Stomach (tissue), 8 donors: ENCODE measurements at regions not wholly inside any gene's neighbourhood (a gene's known extent, or its start where the extent isn't known, plus 50 kb on each side); places are given as distances from the start of the nearest gene placed in this dataset.

ENCODE experiments used
- DNase-seq, 2 donors: peaks; one replicate each; pipeline versions ENCODE4 v3.0.0 to v3.0.0-alpha.2; 2013 to 2019
- H3K27ac ChIP-seq, 5 donors: fragments of 200-600 bp in 4 of 5; sonication (generic) in 4 of 5; one replicate each; pipeline ENCODE4 v1.5.1; 2013 to 2019; ENCODE audit warnings: mild to moderate bottlenecking in 1 of 5, moderate library complexity in 1 of 5
- H3K27me3 ChIP-seq, 3 donors: fragments of 200-600 bp; sonication (generic); one replicate each; pipeline ENCODE4 v1.5.1; 2017 to 2019; ENCODE audit warnings: mixed run types in 1 of 3
- H3K36me3 ChIP-seq, 4 donors: fragments of 200-600 bp; sonication (generic); 1 replicate in 3 of 4; 2 replicates in 1 of 4; pipeline ENCODE4 v1.5.1; 2016 to 2019
- H3K4me1 ChIP-seq, 4 donors: fragments of 200-600 bp; sonication (generic); one replicate each; pipeline ENCODE4 v1.5.1; 2016 to 2019
- H3K4me3 ChIP-seq, 4 donors: fragments of 200-600 bp; sonication (generic) in 3 of 4; one replicate each; pipeline ENCODE4 v1.5.1; 2016 to 2019; ENCODE audit warnings: mild to moderate bottlenecking in 1 of 4
- H3K9me3 ChIP-seq, 4 donors: fragments of 200-600 bp; sonication (generic); one replicate each; pipeline ENCODE4 v1.5.1; 2016 to 2019
- CTCF ChIP-seq, 7 experiments: fragments of 450-650 bp in 4 of 7; fragments of 200-600 bp in 3 of 7; sonication (generic) in 3 of 7; IDR thresholded peaks; one replicate each; pipeline ENCODE4 v1.5.1; 2016 to 2019; ENCODE audit warnings: antibody characterized with exemption in 7 of 7, control low read depth in 2 of 7, mild to moderate bottlenecking in 1 of 7
- EP300 ChIP-seq: sonication (generic); formaldehyde crosslinking; IDR thresholded peaks from one replicate; pipeline ENCODE4 v1.6.1; 2017; ENCODE audit warnings: antibody characterized with exemption
- POLR2A ChIP-seq, 4 donors: fragments of 450-650 bp; IDR thresholded peaks; one replicate each; pipeline ENCODE4 v1.6.1; 2016; ENCODE audit warnings: antibody characterized with exemption in 4 of 4, control low read depth in 2 of 4, mild to moderate bottlenecking in 1 of 4, moderate library complexity in 1 of 4
- POLR2AphosphoS5 ChIP-seq, 3 donors: sonication (generic); formaldehyde crosslinking; IDR thresholded peaks; one replicate each; pipeline ENCODE4 v1.6.1; 2016; ENCODE audit warnings: antibody characterized with exemption in 3 of 3
- WGBS, 5 donors: extraction: QIAGEN DNeasy Blood & Tissue Kit in 3 of 5; methylation state at CpG; one replicate each; pipeline versions ENCODE4 v1.1.5 to v1.1.7; 2013 to 2018; 5-methylcytosine and 5-hydroxymethylcytosine counted together
- intact Hi-C: fragments of 100-400 bp; cut with DNase I; formaldehyde crosslinking; loops from one replicate; pipeline ENCODE4 v1.15.1; 2023; ENCODE audit warnings: low total_unique reads
- donor health status: healthy with polysubstance abuse.
- donor health status: Bipolar disorder and iron deficiency.
- donor health status: healthy.

- TF ChIP-seq POLR2AphosphoS5 (IDR thresholded peaks at IDR 0.05) (no peak), EP300 (no peak)
- Histone ChIP-seq H3K9me3 (no peaks in the 10 kb centered on the region), H3K27ac (no peak overlapping the region), H3K4me1 (no peaks in the 10 kb centered on the region), H3K4me3 (no peak overlapping the region), H3K36me3 (no peaks in the 10 kb centered on the region), H3K27me3 (no peaks in the 10 kb centered on the region)
- intact Hi-C loops: no loop called here
- WGBS, 5 donors: 77 to 94% (median 78%) methylated on average over 3 of the region's 3 CpGs
- no peak for DNase-seq
These were observed 736.8 kb upstream of the USP15 start for GRCh38 chr12:61523276-61523992.

GRCh38 chr12:61524851-61525250 is 735.4 kb upstream of the USP15 start:
- Histone ChIP-seq H3K9me3 (no peaks in the 10 kb centered on the region), H3K4me3 (no peak overlapping the region), H3K27ac (no peak overlapping the region), H3K27me3 (no peaks in the 10 kb centered on the region), H3K4me1 (no peaks in the 10 kb centered on the region), H3K36me3 (no peaks in the 10 kb centered on the region)
- WGBS, 5 donors: 31 to 45% (median 42%) methylated on average over 2 of the region's 2 CpGs
- no peak for DNase-seq
- intact Hi-C loops: no loop called here
- TF ChIP-seq CTCF (IDR thresholded peaks at IDR 0.05): no peak
- TF ChIP-seq EP300: no peak
- no peak for TF ChIP-seq POLR2AphosphoS5 (IDR thresholded peaks at IDR 0.05)
- TF ChIP-seq POLR2A (IDR thresholded peaks at IDR 0.05): no peak

- Histone ChIP-seq H3K27ac (no peak overlapping the region), H3K36me3 (no peaks in the 10 kb centered on the region), H3K4me1 (no peaks in the 10 kb centered on the region), H3K4me3 (no peak overlapping the region), H3K27me3 (no peaks in the 10 kb centered on the region), H3K9me3 (no peaks in the 10 kb centered on the region)
- TF ChIP-seq EP300 (no peak), POLR2A (IDR thresholded peaks at IDR 0.05) (no peak), CTCF (IDR thresholded peaks at IDR 0.05) (no peak), POLR2AphosphoS5 (IDR thresholded peaks at IDR 0.05) (no peak)
- intact Hi-C loops: no loop called here
- WGBS, 5 donors: 88 to 96% (median 92%) methylated on average over 3 of the region's 3 CpGs
- DNase-seq: no peak
These were observed 734.9 kb upstream of the USP15 start for GRCh38 chr12:61525331-61525730.

GRCh38 chr12:61530456-61530855 is 729.7 kb upstream of the USP15 start:
- no peak for DNase-seq
- Histone ChIP-seq H3K4me1 (no peaks in the 10 kb centered on the region), H3K27ac (no peak overlapping the region), H3K36me3 (no peaks in the 10 kb centered on the region), H3K27me3 (no peaks in the 10 kb centered on the region), H3K4me3 (no peak overlapping the region), H3K9me3 (no peaks in the 10 kb centered on the region)
- TF ChIP-seq CTCF (IDR thresholded peaks at IDR 0.05) (no peak), POLR2AphosphoS5 (IDR thresholded peaks at IDR 0.05) (no peak), POLR2A (IDR thresholded peaks at IDR 0.05) (no peak), EP300 (no peak)
- intact Hi-C loops: no loop called here

GRCh38 chr12:61531195-61531594 is 729.0 kb upstream of the USP15 start:
- no peak for DNase-seq
- Histone ChIP-seq H3K4me3 (no peak overlapping the region), H3K9me3 (no peaks in the 10 kb centered on the region), H3K36me3 (no peaks in the 10 kb centered on the region), H3K4me1 (no peaks in the 10 kb centered on the region), H3K27me3 (no peaks in the 10 kb centered on the region), H3K27ac (no peak overlapping the region)
- 61 to 74% (median 62%) methylated on average over 4 of the region's 4 CpGs for WGBS, 5 donors
- intact Hi-C loops: no loop called here
- no peak for TF ChIP-seq POLR2AphosphoS5 (IDR thresholded peaks at IDR 0.05)
- no peak for TF ChIP-seq CTCF (IDR thresholded peaks at IDR 0.05)
- TF ChIP-seq POLR2A (IDR thresholded peaks at IDR 0.05): no peak
